HG03558 (cell line): ENCODE measurements at regions not wholly inside any gene's neighbourhood (a gene's known extent, or its start where the extent isn't known, plus 50 kb on each side); places are given as distances from the start of the nearest gene placed in this dataset.
"Not testable (repeated sequence)": the region's sequence is repeated elsewhere in the genome, so short reads cannot be mapped to it uniquely, and the experiment has no call there.

ENCODE experiments used
- ATAC-seq: cut with Tn5 transposase; IDR thresholded peaks from one replicate; pipeline ENCODE4 v1.9.1; 2021; ENCODE audit warnings: moderate number of reproducible peaks; ENCODE audit not compliant: unreplicated experiment; ENCODE audit errors: extremely low read depth

DNA sequence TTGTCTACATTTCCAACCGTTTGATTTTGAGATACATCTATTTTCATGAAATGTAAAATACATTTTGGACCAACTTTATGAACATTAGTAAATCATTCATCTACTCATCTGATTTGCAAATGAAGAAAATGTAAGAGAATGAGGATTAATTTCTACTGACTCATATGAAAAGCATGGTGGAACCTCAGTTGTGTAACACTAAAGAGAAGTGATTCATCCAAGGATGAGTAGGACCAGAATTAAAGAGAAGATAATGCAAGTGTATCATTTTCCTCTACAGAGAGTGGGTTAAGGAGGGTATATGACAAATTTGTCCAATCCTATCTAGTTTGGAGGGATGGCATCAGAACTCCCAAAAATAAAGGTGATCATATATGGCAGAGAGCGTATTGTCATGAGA, 1967.6 kb downstream of the MRPL39 start:
- no peak for ATAC-seq

DNA sequence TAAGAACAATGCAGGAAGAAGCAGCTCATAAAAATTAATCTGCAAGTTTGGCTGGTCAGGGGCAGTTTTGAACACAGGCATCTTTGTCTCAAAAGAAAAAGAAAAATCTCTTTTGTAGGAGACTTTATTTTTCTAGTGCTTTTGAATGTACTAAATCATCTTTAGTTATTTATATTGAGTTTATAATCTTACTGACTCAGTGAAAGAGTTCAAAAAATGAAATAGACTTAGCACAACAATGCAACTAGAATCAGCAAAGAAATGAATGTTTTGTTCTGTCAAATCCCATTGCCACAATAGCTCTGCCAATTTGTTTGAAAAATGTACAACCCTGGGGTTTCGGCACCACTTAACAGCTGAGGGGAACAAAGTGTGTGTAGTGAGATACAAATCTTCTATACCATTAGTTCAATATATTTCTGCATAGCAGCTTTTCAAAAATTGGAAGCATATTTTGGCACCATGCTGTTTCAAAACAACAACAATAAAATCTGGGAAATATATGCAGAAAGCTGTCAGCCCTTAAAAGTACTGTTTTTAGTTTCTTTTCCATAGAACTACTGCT, 1969.1 kb downstream of the MRPL39 start:
- no peak for ATAC-seq

DNA sequence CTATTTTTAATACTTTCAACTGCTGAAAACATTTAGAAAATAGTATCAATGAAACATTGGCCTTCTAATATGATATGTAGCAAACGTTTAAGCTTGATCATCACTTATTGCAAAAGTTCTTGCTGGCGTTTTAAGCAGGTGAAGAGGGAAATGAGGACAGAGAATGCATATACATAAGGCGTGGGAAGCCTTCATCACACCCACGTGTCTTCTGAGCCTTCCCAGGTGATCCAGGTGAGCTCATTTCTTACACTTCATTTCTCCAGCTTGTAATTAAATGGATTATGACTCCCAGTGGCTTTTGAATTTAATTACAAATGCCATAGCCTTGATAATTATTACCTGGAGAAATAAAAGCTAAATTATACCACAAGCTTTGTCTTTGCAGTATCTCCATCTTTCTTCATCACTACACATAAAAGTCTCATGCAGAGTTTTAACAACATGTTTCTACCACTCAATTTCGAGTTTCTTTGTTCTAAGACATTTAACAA, 1973.8 kb downstream of the MRPL39 start:
- no peak for ATAC-seq

DNA sequence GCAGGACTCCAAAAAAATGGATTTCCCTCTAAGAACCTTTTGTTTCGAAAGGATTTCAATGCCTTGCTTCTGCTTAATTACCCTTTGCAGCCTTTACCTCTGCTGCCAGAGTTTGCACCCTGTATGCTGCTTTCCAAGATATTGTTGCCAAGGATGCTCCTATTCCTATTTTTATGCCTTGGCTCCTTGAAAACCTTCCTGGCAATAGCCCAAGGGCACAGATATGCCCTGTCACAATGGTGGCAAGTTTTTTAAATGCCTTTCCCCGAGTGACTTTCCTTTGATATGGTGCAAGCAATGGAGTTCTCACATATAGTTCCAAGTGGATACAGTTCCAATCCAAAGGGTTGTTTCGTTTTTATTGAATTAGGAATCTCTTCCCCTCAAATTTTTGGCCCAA, 1983.0 kb downstream of the MRPL39 start:
- ATAC-seq, result no peak

DNA sequence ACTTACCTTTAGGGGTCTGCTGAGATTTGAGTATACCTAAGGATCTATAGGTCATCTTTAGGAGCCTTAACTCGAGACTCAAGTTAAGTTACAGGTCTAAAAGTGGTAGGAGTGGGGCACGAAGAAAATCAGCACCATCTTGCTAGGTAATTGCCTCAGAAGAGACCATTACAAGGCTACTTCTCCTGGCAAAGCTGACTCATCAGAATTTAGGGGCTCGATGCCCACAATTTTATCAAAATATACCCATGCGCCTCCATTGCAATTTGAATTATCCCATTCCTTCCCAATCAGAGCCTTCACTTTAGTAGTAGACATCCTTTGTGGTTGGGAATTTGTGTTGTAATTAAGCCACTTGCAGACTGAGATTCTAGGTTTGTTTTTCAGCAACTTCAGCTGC, 1994.3 kb downstream of the MRPL39 start:
- ATAC-seq, result no peak

DNA sequence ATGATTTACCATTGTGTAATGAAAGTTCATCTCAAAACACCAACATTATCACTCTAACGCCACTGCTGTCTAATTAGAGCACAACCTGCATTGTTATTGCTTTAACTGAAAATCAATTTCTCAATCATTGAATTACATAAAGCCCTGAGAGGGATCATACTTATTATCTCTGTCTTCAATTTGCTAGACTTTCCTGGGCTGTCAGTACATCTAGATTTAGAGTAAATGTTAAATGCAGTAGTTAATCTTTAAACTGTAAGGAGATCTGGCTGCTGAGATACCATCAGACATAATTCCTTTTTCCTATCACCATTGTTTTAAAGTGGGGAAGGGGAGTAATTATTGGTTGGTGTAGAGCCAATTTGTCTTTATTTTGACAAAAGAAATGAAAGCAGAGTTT, 1995.1 kb downstream of the MRPL39 start:
- ATAC-seq, result no peak

DNA sequence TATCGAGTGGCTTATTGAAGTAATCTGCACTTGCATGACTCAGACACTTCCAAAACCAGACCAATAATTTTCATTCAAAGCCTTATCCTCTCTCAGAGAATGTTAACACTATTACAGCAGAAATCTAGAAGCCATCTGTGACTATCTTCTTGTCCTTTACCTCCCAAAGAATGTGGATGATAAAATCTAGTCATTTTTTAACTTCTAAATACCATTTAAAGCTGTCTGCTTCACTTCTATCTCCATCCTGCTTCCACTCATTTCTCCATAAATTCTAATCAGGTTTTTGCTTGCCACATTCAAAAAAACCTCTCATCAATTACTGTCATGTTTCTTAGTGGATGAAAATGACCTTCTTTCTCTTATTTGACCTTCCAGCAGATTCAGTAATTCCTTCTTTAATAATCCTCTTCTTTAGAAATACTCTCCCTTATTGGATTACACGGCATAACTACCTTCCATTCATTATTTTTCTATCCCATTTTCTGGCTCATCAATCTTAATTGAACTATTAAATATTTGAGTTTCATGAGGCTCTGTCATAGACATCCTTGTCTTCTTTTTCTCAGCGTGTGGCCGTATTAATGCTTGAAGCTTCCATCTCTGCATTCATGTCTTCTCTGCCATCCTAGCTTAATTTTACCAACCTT, 1999.4 kb downstream of the MRPL39 start:
- ATAC-seq, result no peak

DNA sequence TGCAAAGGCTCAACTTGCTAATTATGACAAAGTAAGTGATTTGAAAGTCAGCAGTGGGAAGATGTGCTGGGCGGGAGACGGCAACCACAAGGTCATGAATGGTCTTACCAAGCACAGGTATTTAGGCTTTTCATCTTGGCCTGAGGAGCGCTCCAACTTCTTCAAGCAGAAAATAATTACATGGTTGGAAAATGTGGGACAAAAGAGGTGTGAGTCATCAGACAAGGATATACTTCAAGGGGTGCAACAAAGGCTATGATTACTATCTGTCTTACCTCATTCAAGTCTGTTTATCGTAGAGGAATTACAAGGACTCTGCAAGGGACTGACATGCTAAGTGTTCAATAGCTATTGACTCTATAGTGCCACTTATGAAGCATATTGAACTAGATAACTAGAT, 2005.7 kb downstream of the MRPL39 start:
- no peak for ATAC-seq

DNA sequence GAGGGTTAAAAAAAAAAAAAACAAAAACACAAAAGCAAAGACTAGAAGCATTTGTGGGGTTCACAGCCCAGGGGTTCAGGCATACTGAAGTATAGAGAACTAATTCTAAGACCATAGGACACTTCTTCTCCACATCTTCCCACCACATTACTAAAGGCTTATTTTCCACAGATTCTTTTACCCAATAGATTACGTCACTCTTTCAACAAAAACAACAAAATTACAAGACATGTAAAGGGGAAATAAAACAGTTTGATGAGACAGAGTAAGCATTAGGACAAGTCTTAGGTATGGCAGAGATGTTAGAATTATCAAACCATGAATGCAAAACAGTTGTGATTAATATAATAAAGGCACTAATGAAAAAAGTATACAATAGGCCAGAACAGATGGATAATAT, 2013.7 kb downstream of the MRPL39 start:
- no peak for ATAC-seq

DNA sequence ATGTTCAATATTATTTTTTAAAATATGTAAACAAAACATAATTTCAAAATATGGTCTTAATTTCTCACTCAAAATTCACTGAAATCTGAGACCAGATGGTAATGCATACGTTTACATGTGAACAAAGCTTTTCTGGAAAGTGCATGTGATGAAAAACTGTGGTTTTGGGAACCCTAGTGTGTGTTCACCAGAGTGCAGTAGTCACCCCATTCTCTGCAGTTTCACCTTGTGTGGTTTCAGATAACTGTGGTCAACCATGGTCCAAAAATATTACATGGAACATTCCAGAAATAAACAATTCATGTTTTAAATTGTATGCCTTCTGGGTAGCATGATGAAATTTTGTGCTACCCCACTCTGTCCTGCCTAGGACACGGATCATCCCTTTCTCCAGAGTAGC, 2021.9 kb downstream of the MRPL39 start:
- no peak for ATAC-seq

DNA sequence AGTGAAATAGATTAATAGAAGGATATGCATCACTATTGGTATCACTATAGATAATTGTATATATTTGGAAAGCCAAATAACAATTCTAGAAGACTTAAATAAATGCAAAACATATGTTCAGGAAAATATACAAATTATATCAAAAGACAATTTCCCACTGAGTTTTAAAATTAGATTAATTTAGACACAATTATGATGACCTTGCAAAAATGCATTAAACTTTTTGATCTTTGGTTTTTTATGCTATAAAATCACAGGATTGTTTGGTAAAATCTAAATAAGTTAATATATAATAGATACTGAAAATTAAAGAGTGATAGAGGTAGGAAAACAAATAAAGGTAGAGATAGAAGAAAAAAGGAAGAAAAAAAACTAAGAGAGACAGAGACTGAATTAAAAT, 2027.7 kb downstream of the MRPL39 start:
- ATAC-seq, result no peak

DNA sequence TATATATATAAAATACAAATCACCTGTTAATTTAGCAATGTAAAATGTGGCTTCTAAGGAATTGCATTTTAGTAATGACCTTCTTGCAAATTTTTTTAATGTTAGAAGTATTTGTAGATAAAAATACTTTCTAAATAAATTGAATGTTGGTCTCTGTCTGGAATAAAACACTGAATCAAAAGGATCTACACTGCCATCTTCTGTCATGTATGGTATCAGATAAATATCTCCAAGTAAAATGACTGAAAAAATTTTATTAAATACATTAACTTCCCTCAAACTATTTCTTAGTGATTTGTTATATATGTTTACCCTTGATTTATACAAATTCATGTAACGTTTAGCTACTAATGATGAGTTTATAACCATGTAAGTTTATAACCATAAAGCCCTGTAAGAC, 2029.3 kb downstream of the MRPL39 start:
- ATAC-seq, result no peak

DNA sequence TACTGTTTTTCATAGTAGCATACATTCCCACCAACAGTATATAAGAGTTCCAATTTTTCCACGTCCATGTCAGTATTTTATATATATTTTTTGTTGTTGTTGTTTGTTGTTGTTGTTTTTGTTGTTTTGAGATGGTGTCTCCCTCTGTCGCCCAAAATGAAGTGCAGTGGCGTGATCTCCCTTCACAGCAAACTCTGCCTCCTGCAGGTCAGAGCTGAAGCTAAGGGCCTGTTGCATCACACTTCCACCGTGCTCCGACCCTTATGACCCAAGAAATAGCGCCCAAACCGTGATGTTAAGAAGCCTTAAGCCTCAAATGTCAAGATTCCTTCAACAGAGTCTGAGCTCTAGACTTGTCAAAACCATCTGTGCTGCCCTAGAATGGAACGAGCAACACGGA, 2032.3 kb downstream of the MRPL39 start:
- ATAC-seq, result no peak

DNA sequence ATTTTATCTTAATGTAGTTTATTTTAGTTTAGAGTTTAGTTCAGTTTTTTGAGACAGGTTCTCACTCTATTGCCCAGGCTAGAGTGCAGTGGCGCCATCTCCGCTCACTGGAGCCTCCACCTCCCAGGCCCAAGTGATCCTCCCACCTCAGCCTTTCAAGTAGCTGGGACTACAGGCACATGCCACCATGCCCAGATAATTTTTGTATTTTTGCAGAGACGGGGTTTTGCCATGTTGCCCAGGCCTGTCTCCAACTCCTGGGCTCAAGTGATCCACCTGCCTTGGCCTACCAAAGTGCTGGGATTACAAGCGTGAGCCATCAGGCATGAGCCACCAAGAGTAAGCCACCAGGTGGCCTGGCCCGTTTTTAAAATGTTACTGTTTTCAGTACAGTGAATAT, 2058.4 kb downstream of the MRPL39 start:
- ATAC-seq, result not testable (repeated sequence)

DNA sequence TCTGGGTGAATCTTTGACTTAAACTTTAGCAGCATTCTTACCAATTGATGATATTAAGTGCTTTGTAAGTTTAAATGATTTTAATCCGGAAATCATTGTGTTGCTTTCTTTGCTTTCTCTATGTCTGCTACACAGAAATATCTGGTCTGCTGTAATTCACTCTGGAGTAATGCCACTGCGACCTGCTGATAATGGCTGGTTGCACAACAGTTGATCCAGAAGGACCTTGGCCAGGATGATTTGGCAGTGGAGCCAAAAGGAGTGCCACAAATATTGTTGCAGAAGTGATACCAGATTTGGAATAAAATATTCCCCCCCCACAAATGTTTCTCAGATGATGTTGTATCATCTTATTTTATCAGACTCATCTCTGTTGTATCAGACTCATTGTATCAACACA, 2063.9 kb downstream of the MRPL39 start:
- no peak for ATAC-seq

DNA sequence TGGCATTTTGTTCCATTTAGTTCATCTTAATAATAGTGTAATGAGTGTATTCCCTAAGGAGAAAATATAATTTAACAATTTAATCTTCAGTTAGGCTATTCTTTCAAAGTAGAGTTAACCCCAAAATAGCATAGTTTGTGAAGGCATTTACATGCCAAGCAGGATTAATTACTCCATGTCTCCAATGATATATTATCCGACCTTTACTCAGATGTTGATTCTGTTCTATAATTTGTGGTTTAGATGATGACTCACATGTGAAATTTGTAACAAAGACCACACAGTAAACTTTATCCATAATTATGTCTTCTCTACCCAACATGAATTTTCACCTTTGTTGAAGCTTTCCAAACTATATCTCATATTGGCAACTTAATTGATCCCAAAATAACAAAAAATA, 2065.2 kb downstream of the MRPL39 start:
- ATAC-seq, result no peak

DNA sequence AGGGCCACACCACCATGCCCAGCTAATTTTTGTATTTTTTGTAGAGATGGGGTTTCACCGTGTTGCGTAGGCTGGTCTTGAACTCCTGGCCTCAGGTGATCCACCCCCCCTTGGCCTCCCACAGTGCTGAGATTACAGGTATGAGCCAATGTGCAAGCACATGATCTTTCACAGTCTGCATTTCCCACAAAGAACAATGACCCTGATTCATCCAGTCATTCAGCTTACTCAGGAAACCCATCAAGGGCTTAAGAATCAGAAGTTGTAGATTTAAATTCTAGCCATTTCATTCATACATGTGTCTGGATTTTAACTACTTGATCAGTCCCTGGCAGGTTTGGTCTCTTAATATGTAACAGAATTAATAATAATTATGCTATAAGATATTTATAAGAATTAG, 2065.7 kb downstream of the MRPL39 start:
- no peak for ATAC-seq

DNA sequence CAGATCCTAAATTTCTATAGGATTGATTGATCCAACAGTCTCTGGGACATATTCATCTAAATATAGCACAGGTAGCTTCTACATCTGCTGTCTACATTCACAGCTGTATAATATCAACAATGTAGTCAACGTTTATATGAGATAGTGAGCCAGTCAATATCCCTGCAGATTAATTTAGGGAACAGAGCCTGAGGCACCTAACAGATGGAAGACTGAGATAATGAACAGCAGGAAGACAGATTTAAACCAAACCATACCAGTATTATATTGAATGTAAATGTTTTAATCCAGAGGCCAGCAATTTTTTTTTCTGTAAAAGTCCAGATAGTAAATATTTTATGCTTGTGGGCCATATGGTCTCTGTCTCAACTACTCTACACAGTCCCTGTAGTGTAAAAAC, 2072.4 kb downstream of the MRPL39 start:
- no peak for ATAC-seq

DNA sequence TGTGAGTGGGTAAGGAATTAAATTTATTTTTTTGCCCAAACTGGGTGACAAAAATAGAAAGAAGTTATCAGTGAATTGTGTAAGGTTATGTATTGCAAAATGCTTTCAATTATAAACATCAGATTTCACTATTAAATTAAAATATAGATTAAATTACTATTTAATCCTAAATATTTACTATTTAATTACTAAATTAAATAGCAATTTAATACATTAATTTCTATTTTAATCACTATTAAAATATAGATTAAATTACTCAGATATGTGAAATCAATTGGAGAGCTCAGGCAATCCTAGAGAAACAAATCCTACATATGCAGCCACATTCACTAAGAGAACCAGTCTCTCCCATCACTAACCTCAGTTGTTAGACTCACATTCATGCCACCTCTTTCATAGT, 2075.8 kb downstream of the MRPL39 start:
- ATAC-seq, result no peak

DNA sequence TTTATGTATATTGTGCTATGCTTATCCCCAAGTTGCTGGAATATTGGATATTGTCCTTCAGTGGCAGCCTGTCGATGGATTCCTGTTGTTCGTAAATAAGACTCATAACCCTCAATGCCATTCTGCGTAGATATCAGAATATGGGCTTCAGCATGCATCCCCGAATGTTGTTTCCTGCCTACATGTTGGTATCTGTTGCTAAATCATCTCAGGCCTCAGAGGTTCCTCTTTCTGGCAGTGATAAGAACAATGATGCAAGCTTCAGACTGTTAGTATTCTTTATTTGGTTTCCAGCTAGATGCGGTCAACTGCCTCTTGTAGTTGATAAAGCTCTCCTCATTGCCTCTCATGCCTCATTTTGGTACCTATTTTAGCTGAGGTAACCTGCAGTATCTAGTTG, 2082.6 kb downstream of the MRPL39 start:
- ATAC-seq, result no peak

DNA sequence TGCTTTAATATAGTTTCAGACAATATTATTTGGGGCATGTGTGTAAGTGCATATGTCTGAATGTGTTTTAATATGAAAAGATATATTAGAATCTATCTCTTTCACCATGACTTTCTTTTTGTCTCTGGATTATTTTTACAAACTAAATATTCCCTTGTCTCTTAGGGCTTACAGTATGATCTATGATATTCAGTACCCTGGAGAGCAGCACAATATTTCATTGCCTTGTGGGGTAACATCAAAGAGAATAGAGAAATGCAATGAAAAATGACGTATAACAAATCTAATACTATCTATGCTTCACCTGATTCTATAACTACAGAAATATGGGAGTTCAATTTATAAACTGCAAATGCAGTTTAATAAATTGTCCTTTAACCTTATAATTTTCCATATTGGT, 2084.5 kb downstream of the MRPL39 start:
- no peak for ATAC-seq

DNA sequence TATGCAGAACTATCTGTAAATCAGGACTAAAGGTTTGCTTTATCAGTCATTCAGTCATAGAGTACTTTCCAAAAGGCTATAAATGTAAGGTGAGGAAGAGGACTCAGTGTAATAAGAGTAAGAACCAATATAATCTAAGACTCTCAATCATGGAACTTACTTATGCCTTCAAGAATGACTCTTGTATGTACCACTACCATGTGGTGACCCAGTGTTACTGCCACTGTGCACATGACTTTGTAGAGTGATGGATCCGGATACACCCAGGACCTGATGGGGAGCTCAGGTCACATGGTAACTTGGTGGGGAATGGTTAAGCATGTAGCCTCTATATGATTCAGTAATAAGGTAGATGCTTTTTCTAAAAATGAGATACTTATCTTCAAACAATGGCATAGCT, 2099.8 kb downstream of the MRPL39 start:
- ATAC-seq, result no peak
